ENCODE measurements at regions not wholly inside any gene's neighbourhood (a gene's known extent, or its start where the extent isn't known, plus 50 kb on each side); places are given as distances from the start of the nearest gene placed in this dataset.
A peak's percentile ranks its signal among the peaks of the same experiment; 100 is the strongest.

DNA sequence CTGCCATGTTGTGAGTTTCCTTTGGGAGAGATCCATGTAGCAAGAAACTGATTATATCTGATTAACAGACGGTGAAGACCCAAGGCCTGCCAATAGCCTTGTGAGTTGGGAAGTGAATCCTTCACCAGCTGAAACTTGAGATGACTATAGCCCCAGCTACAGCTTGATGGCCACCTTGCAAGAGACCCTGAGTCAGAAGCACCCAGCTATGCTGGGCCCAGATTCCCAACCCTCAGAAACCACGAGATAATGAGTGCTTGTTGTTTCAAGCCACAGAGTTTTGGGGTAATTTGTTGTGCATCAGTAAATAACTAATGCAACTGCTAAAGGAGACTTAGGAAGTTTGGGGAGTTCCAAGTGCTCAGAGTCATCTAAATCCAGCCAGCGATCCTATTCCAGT lies 80.3 kb downstream of the AVPR1A start:
- H3K36me3 ChIP-seq = no peaks in the 10 kb centered on the region
- H3K9me3 ChIP-seq = no peaks in the 10 kb centered on the region
- no peak overlapping the region for H3K4me3 ChIP-seq
- no peaks in the 10 kb centered on the region for H3K27me3 ChIP-seq
- 76 to 100% methylated on average over 1 to 3 of the region's 3 CpGs for WGBS, 2 donors (ENCODE audit: low coverage in 1 of 2)
- no peak for DNase-seq
- in situ Hi-C loops (cut with MboI; ENCODE audit: low pct_ligation_motif_present in 1 of 4, low pct_unique_long_range_greater_than_20kb in 1 of 4, low sequenced_read_pairs in 3 of 4) (no loop called here), intact Hi-C loops (cut with DNase I; ENCODE audit: low total_unique reads) (no loop called here)
- no peak overlapping the region for H3K27ac ChIP-seq
- no peaks in the 10 kb centered on the region for H3K4me1 ChIP-seq
- TF ChIP-seq POLR2A (IDR thresholded peaks at IDR 0.05) = no peak
- no peak for TF ChIP-seq POLR2AphosphoS5 (IDR thresholded peaks at IDR 0.05)
- TF ChIP-seq, protein P1, sequence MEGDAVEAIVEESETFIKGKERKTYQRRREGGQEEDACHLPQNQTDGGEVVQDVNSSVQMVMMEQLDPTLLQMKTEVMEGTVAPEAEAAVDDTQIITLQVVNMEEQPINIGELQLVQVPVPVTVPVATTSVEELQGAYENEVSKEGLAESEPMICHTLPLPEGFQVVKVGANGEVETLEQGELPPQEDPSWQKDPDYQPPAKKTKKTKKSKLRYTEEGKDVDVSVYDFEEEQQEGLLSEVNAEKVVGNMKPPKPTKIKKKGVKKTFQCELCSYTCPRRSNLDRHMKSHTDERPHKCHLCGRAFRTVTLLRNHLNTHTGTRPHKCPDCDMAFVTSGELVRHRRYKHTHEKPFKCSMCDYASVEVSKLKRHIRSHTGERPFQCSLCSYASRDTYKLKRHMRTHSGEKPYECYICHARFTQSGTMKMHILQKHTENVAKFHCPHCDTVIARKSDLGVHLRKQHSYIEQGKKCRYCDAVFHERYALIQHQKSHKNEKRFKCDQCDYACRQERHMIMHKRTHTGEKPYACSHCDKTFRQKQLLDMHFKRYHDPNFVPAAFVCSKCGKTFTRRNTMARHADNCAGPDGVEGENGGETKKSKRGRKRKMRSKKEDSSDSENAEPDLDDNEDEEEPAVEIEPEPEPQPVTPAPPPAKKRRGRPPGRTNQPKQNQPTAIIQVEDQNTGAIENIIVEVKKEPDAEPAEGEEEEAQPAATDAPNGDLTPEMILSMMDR (IDR thresholded peaks at IDR 0.05) = no peak
- no peak for TF ChIP-seq EP300 (IDR thresholded peaks at IDR 0.05; ENCODE audit: low read depth)

DNA sequence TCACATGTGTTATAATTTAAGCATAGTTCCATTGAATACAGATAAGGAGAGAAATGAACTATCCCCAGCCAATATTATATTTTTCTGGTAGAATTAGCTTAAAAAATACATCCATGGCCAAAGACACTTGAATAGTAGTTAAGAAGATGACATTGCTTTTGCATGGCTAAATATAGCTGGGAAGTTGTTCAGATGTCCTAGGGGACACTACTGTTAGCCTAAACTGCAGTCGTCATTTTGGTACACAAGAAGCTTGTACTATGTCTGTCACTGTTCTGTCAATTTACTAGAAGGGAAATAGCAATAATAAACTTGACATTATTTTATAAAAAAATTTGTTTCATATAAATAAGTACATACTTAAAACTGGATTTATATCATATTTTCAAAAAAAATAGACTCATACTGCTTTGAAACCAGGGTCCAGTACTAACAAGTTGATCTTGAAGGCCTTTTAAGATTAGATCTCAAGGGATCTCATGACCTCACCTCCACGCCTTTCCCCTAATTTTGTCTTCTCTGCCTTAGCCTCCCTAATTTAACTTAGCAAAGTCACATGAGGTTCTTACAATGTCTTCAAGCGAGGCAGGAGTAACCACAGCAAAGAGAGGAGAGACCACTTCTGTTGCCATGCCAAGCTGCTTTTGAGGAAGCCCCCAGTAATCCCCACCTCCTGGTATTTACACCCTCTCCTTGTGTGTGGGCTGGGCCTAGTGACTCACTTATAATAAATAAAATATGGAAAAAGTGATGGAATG lies 81.0 kb downstream of the AVPR1A start:
- intact Hi-C loops (cut with DNase I; ENCODE audit: low total_unique reads) (no loop called here), in situ Hi-C loops (cut with MboI; ENCODE audit: low pct_ligation_motif_present in 1 of 4, low pct_unique_long_range_greater_than_20kb in 1 of 4, low sequenced_read_pairs in 3 of 4) (no loop called here)
- H3K27ac ChIP-seq = no peak overlapping the region
- H3K36me3 ChIP-seq = no peaks in the 10 kb centered on the region
- TF ChIP-seq POLR2AphosphoS5 (IDR thresholded peaks at IDR 0.05) = no peak
- TF ChIP-seq POLR2A (IDR thresholded peaks at IDR 0.05) = no peak
- TF ChIP-seq, protein P1 (IDR thresholded peaks at IDR 0.05) = no peak
- H3K9me3 ChIP-seq = no peaks in the 10 kb centered on the region
- DNase-seq = no peak
- no peaks in the 10 kb centered on the region for H3K4me1 ChIP-seq
- H3K4me3 ChIP-seq = no peak overlapping the region
- H3K27me3 ChIP-seq = no peaks in the 10 kb centered on the region
- 77 to 79% methylated on average over 3 of the region's 3 CpGs for WGBS, 2 donors (ENCODE audit: low coverage in 1 of 2)

DNA sequence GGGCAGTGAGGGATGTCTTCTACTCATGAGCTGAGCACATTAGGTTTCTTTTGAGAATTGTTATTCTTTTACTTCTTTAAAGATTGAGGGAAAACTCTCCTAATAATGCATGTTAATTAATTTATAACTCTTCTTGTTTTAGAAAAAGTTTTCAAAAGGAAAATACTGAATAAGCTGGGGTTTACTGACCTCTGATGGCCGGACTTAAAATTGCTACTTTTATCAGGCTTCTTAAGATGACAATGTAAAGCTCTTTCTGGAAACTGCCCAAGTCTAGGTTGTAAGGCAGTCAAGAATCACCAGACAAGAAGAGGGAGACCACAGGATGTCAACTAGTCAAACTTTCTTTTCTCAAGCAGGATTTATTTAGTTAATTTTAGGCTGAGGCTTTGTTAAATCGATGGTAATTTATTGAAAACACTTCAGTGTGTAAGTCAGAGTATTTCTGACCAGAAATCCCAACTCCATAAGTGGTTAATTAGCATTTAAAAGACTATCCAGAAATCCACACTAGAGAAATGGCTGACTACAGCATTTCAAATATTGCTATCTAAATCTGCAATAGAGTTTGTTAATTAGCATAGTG lies 82.1 kb downstream of the AVPR1A start:
- DNase-seq = no peak
- in situ Hi-C loops (cut with MboI; ENCODE audit: low pct_ligation_motif_present in 1 of 4, low pct_unique_long_range_greater_than_20kb in 1 of 4, low sequenced_read_pairs in 3 of 4) (no loop called here), intact Hi-C loops (cut with DNase I; ENCODE audit: low total_unique reads) (no loop called here)
- H3K4me3 ChIP-seq = no peak overlapping the region
- no peaks in the 10 kb centered on the region for H3K36me3 ChIP-seq
- WGBS, 2 donors (ENCODE audit: low coverage in 1 of 2) = 4% methylated on average over 2 of the region's 2 CpGs
- TF ChIP-seq POLR2AphosphoS5 (IDR thresholded peaks at IDR 0.05) (no peak), EP300 (IDR thresholded peaks at IDR 0.05; ENCODE audit: low read depth) (no peak), POLR2A (IDR thresholded peaks at IDR 0.05) (no peak)
- TF ChIP-seq, protein P1 (IDR thresholded peaks at IDR 0.05) = peak in 2 of 5 experiments; percentile 23 to 34
- H3K4me1 ChIP-seq = no peaks in the 10 kb centered on the region
- H3K9me3 ChIP-seq = no peaks in the 10 kb centered on the region
- no peak overlapping the region for H3K27ac ChIP-seq
- no peaks in the 10 kb centered on the region for H3K27me3 ChIP-seq

DNA sequence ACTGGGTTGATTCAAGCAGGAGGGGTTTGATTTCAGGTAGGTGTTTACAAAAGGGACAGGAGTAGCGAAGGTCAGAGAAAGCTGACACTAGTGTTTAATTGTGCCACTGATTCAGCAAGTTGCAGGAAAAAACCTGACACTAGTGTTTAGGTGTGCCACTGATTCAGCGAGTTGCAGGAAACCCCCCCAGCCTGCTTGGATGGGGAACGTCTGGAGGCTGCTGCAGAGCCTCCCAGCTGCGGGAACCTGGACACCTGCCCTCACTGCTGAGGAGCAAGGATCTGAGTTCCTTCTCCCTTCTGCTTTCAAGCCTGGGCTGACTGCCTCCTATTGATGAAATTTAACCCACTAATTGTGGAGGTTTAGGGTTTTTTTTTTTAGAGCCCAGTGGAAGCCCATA lies 84.2 kb downstream of the AVPR1A start:
- Histone ChIP-seq H3K4me1 (no peaks in the 10 kb centered on the region), H3K9me3 (no peaks in the 10 kb centered on the region), H3K4me3 (no peak overlapping the region), H3K27me3 (no peaks in the 10 kb centered on the region), H3K27ac (no peak overlapping the region), H3K36me3 (no peaks in the 10 kb centered on the region)
- in situ Hi-C loops (cut with MboI; ENCODE audit: low pct_ligation_motif_present in 1 of 4, low pct_unique_long_range_greater_than_20kb in 1 of 4, low sequenced_read_pairs in 3 of 4) (no loop called here), intact Hi-C loops (cut with DNase I; ENCODE audit: low total_unique reads) (no loop called here)
- TF ChIP-seq POLR2A (IDR thresholded peaks at IDR 0.05) (no peak), POLR2AphosphoS5 (IDR thresholded peaks at IDR 0.05) (no peak), EP300 (IDR thresholded peaks at IDR 0.05; ENCODE audit: low read depth) (no peak)
- TF ChIP-seq, protein P1 (IDR thresholded peaks at IDR 0.05) = no peak
- WGBS, 2 donors (ENCODE audit: low coverage in 1 of 2) = 23 to 63% methylated on average over 2 to 4 of the region's 4 CpGs
- no peak for DNase-seq
